OCI-LY7 (cell line): ENCODE measurements at regions not wholly inside any gene's neighbourhood (a gene's known extent, or its start where the extent isn't known, plus 50 kb on each side); places are given as distances from the start of the nearest gene placed in this dataset.

Source experiments
- BruUV-seq: library from RNA; stranded (reverse); fragments of 400-500 nt; replicated peaks from 2 replicates; lab custom pipeline; 2021; lab: Mats Ljungman, UMichigan
- CTCF ChIA-PET: fragments of 300-600 bp; sonication (Branson Sonifier 250); formaldehyde crosslinking; loops from one replicate; lab custom pipeline; 2022; ENCODE audit warnings: antibody characterized with exemption; ENCODE audit not compliant: unreplicated experiment; lab: Charles Lee
- POLR2A ChIA-PET: fragments of 300-600 bp; sonication (Branson Sonifier 250); formaldehyde crosslinking; loops from one replicate; lab custom pipeline; 2022; ENCODE audit warnings: antibody characterized with exemption; lab: Charles Lee
- DNase-seq: peaks from one replicate; pipeline ENCODE4 v3.0.0-alpha.2; 2015; ENCODE audit warnings: low spot score
- H2AFZ ChIP-seq: fragments of 200-600 bp; sonication (generic), shearing (Covaris generic); 2 replicates; pipeline ENCODE4 v1.6.1; 2014; ENCODE audit warnings: mild to moderate bottlenecking, antibody characterized with exemption, low read length, moderate library complexity
- H3K27ac ChIP-seq: fragments of 200-600 bp; sonication (generic); 2 replicates; pipeline ENCODE4 v1.5.1; 2014; ENCODE audit warnings: mixed run types, low read depth, mild to moderate bottlenecking, moderate library complexity, low read length, inconsistent platforms; ENCODE audit not compliant: poor library complexity, severe bottlenecking
- H3K36me3 ChIP-seq: fragments of 200-600 bp; sonication (generic); 2 replicates; pipeline ENCODE4 v1.6.1; 2014; ENCODE audit warnings: mild to moderate bottlenecking, antibody characterized with exemption, low read length, moderate library complexity, mixed read lengths; ENCODE audit not compliant: insufficient read depth
- H3K4me1 ChIP-seq: fragments of 200-600 bp; sonication (generic); 2 replicates; pipeline ENCODE4 v1.5.1; 2014; ENCODE audit warnings: mild to moderate bottlenecking, low read length; ENCODE audit not compliant: insufficient read depth, poor library complexity, severe bottlenecking
- H3K4me2 ChIP-seq: fragments of 200-600 bp; sonication (generic); 2 replicates; pipeline ENCODE4 v1.6.1; 2014; ENCODE audit warnings: mild to moderate bottlenecking, low read length
- H3K4me3 ChIP-seq: fragments of 200-600 bp; sonication (generic); 2 replicates; pipeline ENCODE4 v1.5.1; 2014; ENCODE audit warnings: mild to moderate bottlenecking, low read depth, low read length; ENCODE audit not compliant: poor library complexity, severe bottlenecking
- H3K79me2 ChIP-seq: fragments of 200-600 bp; sonication (generic); 2 replicates; pipeline ENCODE4 v1.6.1; 2016; ENCODE audit warnings: low read depth, mild to moderate bottlenecking, low read length, moderate library complexity, mixed read lengths; ENCODE audit not compliant: insufficient read depth
- H3K9me2 ChIP-seq: fragments of 200-600 bp; sonication (generic); 2 replicates; pipeline ENCODE4 v1.6.1; 2016; ENCODE audit warnings: mild to moderate bottlenecking, low read length, mixed read lengths; ENCODE audit not compliant: insufficient read depth
- H3K9me3 ChIP-seq: fragments of 200-600 bp; sonication (generic); 2 replicates; pipeline ENCODE4 v1.6.1; 2014; ENCODE audit warnings: mild to moderate bottlenecking, mixed run types, low read length, mixed read lengths
- H4K20me1 ChIP-seq: fragments of 200-600 bp; sonication (generic); 2 replicates; pipeline ENCODE4 v1.6.1; 2014; ENCODE audit warnings: mild to moderate bottlenecking, antibody characterized with exemption, low read length, moderate library complexity, mixed read lengths; ENCODE audit not compliant: insufficient read depth
- CTCF ChIP-seq: fragments of 200-600 bp; sonication (generic); conservative IDR thresholded peaks from 2 replicates; pipeline ENCODE4 v1.5.1; 2014; ENCODE audit warnings: mild to moderate bottlenecking, antibody characterized with exemption, low read length, moderate library complexity, mixed read lengths
- EZH2phosphoT487 ChIP-seq: fragments of 200-600 bp; sonication (generic); IDR thresholded peaks from 2 replicates; pipeline ENCODE4 v1.6.1; 2018; ENCODE audit warnings: low read depth, borderline replicate concordance, mild to moderate bottlenecking, mixed run types, antibody characterized with exemption, low read length, moderate library complexity, mixed read lengths
- intact Hi-C: fragments of 100-400 bp; cut with micrococcal nuclease; formaldehyde crosslinking; loops from one replicate; pipeline ENCODE4 v1.10.0; 2022; ENCODE audit not compliant: unreplicated experiment

DNA sequence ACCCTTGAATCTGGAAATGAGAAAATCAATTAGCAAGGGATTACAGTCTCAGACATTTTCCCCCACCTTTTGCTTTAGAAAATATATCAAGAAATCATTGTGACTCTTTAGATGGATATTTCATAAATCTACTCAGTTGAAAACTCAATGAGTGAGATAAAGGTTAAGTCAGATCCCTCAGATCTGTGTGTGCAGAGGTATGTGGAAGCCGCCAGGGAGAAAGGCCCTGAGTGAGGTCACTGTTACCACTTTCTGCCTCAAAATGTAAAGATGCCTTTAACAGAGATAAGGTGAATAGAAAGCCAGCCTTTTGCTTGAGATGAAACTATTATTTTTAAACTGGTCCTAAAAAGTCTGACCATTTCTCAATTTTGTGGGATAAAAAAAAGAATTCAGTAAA is 225.6 kb upstream of the HES1 start:
- no TSS peak for BruUV-seq
- TF ChIP-seq CTCF (no peak), EZH2phosphoT487 (no peak)

GRCh38 chr3:193910886-193911738 is 224.8 kb upstream of the HES1 start:
- intact Hi-C loops = no loop called here
- ChIA-PET CTCF (no interaction called here), POLR2A (interaction anchor here (0.8 kb wide), 1 partner anchor 69 kb away, joined by 3 read pairs; no protein-coding TSS in a partner anchor)
- no peak overlapping the region for H3K27ac ChIP-seq
- H3K79me2 ChIP-seq = no peaks in the 10 kb centered on the region
- no peak overlapping the region for H2AFZ ChIP-seq
- no peak for DNase-seq
- H3K4me1 ChIP-seq = no peaks in the 10 kb centered on the region
- no TSS peak for BruUV-seq
- TF ChIP-seq CTCF = no peak
- no peak for TF ChIP-seq EZH2phosphoT487
- H3K9me2 ChIP-seq = no peaks in the 10 kb centered on the region
- H4K20me1 ChIP-seq = no peaks in the 10 kb centered on the region
- H3K9me3 ChIP-seq = no peaks in the 10 kb centered on the region; the same call in 1 of the 2 replicates
- H3K4me3 ChIP-seq = no peak overlapping the region
- H3K4me2 ChIP-seq = no peak overlapping the region
- H3K36me3 ChIP-seq = no peaks in the 10 kb centered on the region

More for the DNA sequence above, 225.6 kb upstream of the HES1 start:
- Histone ChIP-seq H3K4me3 (no peak overlapping the region), H2AFZ (no peak overlapping the region), H3K36me3 (no peaks in the 10 kb centered on the region), H3K27ac (no peak overlapping the region), H3K79me2 (no peaks in the 10 kb centered on the region), H3K4me2 (no peak overlapping the region), H3K9me3 (no peaks in the 10 kb centered on the region; the same call in 1 of the 2 replicates), H3K4me1 (no peaks in the 10 kb centered on the region), H3K9me2 (no peaks in the 10 kb centered on the region), H4K20me1 (no peaks in the 10 kb centered on the region)
- intact Hi-C loops = no loop called here
- no peak for DNase-seq
- POLR2A ChIA-PET = no interaction called here
- CTCF ChIA-PET = no interaction called here
